ENCODE measurements at regions not wholly inside any gene's neighbourhood (a gene's known extent, or its start where the extent isn't known, plus 50 kb on each side); places are given as distances from the start of the nearest gene placed in this dataset.

- no peak for TF ChIP-seq EGR1 (IDR thresholded peaks at IDR 0.05; ENCODE audit: borderline replicate concordance, low read depth, low read length)
- no peak for TF ChIP-seq RFX5 (IDR thresholded peaks at IDR 0.05; ENCODE audit: borderline replicate concordance, low read depth, low read length)
- TF ChIP-seq JUND (IDR thresholded peaks at IDR 0.05; ENCODE audit: low read length), result no peak
These were observed 59.6 kb upstream of the FAM120A start for GRCh38 chr9:93391898-93392297.

Data from H1 (cell line).